IPS-11a (cell line): ENCODE measurements at regions not wholly inside any gene's neighbourhood (a gene's known extent, or its start where the extent isn't known, plus 50 kb on each side); places are given as distances from the start of the nearest gene placed in this dataset.
"Not testable (repeated sequence)": the region's sequence is repeated elsewhere in the genome, so short reads cannot be mapped to it uniquely, and the experiment has no call there.

Experiments
- H3K4me3 ChIP-seq: one replicate; pipeline ENCODE4 v1.5.1; 2013; ENCODE audit warnings: low read depth, low read length, control low read depth

DNA sequence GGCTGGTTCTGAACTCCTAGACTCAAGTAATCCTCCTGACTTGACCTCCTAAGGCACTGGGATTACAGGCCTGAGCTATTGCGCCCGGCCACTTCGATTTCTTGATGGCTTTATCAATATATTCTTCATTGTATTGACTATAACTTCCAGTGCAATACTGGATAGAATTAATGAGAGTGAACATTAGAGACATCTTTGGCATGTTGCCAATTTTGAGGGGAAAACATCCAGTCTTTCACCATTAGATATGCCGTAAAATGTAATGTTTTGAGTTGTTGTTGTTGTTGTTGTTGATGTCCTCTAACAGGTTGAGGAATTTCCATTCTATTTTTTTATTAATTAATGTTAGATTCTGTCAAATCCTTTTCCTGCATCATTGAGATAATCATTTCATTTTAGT lies 578.9 kb downstream of the ZWINT start:
- no peak overlapping the region for H3K4me3 ChIP-seq

- H3K4me3 ChIP-seq, result no peak overlapping the region
Observed at GRCh38 chr10:55766212-55766611, 594.8 kb downstream of the ZWINT start.

- no peak overlapping the region for H3K4me3 ChIP-seq
Observed at GRCh38 chr10:55750458-55750857, 610.6 kb downstream of the ZWINT start.

DNA sequence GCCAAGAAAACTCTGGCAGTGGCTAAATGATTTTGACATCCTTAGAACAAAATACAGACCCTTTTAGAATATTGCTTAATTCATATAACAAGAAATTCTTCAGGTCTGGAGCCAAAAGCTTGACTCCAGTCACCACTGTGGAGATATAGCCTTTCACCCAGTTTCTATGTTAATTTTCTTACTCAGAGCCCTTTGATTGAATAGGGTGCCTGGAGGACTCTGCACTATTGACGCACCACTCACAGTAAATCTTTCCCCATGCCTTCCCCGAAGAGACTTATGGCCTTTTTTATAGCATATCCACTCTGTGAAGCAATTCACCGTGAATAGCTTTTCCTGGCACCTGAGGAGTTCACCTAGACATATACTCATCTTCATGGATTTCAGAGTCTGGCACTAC lies 613.8 kb downstream of the ZWINT start:
- H3K4me3 ChIP-seq, result no peak overlapping the region

GRCh38 chr10:55746002-55746401 lies 615.1 kb downstream of the ZWINT start:
- H3K4me3 ChIP-seq, result no peak overlapping the region

DNA sequence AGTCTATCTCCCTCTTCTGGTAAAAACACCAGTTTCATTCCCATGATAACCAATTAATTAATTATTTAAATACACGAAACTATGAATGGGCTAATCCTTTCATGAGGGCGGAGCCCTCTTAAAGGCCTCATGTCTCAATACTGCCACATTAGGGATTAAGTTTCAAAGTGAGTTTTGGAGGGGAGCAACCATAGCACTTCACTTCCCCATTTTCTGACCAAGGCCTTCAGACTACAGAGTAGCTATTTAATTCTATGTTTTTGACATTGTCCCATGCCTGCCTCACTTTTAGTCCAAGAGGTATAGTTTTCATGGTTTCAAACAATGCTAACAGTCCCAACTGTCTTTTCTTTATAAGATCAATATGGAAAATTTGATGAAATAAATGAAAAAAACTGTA lies 618.6 kb downstream of the ZWINT start:
- no peak overlapping the region for H3K4me3 ChIP-seq

- H3K4me3 ChIP-seq, result not testable (repeated sequence)
Observed at GRCh38 chr10:55740767-55741166, 620.3 kb downstream of the ZWINT start.

GRCh38 chr10:55740110-55740509 lies 620.9 kb downstream of the ZWINT start:
- H3K4me3 ChIP-seq, result no peak overlapping the region

- H3K4me3 ChIP-seq, result no peak overlapping the region
Observed at GRCh38 chr10:55734112-55734511, 626.9 kb downstream of the ZWINT start.

DNA sequence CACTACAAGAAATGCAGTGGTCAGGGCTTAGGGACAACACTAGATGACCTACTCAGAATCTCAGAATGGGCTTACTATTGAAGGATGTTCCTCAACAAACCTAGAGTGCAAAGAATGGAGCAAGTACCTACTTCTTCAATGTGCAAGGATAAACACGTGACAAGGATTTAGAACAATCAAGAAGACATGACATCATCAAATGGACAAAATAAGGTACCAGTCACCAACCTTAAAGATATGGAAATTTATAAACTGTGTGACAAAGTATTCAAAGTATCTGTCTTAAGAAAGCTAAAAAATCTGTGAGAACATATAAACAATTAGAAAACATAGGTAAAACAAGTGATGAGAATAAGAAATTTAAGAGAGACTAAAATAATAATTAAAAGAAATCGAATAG lies 656.1 kb downstream of the ZWINT start:
- H3K4me3 ChIP-seq, result no peak overlapping the region

- no peak overlapping the region for H3K4me3 ChIP-seq
Observed at GRCh38 chr10:55668326-55668922, 692.6 kb downstream of the ZWINT start.

DNA sequence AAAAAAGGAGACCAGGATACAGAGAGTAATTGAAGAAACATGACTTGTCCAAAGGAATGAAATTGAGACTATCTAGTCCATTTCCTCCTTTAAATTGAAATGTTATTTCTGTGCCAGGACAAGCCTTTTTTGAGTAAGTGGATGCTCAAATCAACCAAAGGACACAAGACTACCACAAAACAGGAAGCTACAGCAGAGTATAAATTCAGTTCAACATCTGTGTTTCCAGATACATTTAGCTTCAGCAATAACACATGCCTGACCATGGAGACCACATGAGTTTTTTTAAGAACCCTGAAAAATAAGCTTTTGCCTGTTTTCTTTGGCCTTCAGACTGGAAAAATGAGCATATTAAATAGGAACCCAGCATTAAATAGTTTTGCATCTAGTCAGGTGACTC lies 707.5 kb downstream of the ZWINT start:
- no peak overlapping the region for H3K4me3 ChIP-seq

DNA sequence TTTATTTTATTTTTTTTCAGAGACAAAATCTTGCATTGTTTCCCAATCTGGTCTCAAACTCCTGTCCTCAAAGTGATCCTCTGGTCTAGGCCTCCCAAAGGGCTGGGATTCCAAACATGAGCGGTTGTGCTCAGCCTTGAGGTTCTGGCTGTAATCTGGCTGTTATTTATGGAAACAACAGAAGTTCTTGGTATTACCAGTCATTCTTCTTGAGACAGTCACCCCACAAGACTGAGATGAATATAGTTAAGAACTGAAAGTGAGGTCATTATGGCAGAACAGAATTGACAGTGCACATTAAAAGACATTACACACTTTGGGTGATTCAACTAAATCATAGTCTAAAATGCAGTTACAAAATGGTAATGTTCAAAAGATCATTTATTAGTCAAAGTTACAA lies 719.5 kb downstream of the ZWINT start:
- no peak overlapping the region for H3K4me3 ChIP-seq

- peak overlapping the region; percentile 73 for H3K4me3 ChIP-seq
Observed at GRCh38 chr10:55631071-55631654, 729.9 kb downstream of the ZWINT start.

DNA sequence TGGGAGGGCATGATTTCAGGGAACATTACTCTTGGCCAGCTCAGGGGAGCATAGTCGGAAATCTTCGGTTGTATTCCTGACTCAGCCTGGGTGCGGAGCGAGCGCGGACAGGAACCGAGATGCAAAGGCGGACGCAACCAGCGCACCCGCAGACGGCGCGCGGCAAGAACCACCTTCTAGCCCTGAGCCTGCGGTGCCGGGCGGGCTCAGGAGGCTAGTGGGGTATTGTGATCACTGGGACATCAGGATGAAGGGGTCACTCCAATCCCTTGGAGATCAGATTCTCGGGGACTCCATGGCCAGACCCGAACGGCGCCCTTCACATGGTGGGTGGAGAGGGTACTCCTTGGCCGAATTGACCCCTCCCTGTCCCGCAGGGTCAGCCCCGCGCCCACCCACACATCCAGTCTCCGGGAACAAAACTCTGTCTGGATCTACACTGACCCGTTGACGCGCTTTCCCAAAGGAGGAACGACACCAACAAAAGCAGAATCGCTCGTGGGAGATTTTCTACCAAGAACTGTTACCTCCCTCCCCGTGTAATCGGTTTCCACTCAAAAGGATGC lies 730.5 kb downstream of the ZWINT start:
- peak overlapping the region; percentile 73 for H3K4me3 ChIP-seq

DNA sequence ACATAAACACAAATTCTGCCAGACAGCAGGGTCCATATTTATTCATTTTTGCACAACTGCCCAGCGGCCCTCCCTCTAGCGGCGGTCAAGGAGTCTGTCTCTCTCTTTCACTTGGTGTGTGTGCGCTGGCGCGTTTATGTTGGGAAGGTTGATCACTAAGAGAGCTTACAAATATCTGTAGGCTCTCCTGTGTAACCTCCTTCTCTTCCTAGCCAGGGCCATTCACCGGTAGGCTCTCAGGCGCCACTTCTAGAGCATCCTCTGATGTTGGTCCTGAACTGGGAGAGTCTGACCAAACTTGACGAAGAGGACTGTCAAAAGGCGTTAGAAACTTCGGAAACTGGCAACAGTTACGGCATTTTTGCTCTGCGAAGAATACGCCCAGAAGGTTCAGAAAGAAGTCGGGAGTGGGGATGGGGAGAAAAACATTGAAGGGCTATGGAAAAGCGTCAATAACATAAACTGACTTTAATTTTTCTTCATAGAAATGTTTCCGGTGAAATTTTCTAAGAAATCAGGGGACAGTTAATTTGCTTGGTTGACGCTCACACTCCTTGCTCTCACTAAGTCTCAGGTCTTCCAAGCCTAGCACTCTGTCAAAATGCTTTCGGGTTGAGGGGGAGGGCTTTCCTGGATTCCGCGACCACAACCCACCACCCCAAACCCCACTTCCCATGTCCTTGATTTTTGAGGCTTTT lies 731.1 kb downstream of the ZWINT start:
- peak overlapping the region; percentile 73 for H3K4me3 ChIP-seq

DNA sequence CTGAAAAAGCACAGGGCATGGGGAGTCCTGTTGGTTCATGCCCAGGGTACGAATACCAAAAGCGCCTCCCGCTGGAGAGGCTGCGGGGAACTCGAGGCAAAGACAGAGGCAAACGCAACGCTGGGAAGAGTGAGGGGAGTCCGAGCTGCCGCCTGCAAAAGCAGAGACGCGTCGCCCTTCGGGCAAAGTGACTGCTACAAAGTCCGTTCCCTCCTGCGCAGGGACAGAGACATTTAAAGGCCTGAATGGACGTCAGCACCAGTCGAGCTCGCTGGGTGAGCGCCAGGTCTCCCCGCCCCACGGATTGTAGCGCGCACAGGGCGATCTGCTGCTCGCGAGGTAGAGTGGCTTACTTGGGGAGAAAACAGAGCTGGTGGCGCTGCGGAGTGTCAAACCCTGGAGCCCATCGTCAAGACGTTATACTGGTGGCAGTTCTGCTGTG lies 732.8 kb downstream of the ZWINT start:
- peak overlapping the region; percentile 45 for H3K4me3 ChIP-seq

DNA sequence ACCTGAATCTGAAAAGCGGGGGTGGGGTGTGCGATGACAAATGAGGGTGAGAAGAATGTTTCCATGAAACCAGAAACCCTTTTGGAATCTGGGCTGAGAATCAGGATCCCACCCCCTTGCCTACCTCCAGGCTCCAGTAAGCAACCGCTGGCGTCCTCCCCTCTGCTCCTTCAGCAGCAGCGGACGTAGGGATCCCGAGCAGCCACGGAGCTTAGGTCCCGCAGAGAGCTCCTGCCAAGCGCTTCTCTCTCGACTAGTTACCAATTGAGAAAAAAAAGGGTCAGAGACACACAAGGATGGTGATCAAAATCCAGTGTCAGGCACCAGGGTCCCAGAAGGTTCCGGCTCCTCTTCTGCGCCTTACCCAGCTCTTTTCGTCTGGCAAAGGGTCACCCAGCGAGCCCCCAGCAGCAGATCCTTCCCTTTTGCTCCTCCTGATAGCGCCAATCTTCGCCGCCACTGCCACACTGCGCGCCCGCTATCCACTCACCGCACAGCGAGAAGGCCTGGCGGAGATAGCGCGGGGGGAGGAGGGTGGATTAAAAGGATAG lies 733.5 kb downstream of the ZWINT start:
- H3K4me3 ChIP-seq, result peak overlapping the region; percentile 45

GRCh38 chr10:55601690-55602478 lies 759.2 kb downstream of the ZWINT start:
- peak overlapping the region; percentile 56 for H3K4me3 ChIP-seq

DNA sequence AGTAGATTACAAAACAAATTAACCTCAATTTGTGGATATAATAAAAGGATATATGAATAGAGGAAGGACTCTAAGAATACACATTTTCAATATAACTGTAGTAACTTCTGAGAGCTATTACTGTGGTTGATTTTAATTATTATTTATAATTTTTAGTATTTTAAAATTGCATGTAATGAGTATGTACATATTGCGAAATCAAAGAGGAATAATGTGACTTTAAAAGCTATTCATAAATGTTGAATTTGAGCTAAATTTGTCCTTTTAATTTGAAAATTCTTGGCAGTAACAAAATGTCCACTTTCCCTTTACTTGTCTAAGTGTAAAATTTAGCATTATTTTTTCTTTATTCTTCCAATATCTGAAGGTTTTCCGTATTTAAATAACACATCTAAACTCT lies 750.6 kb upstream of the PCDH15 start:
- no peak overlapping the region for H3K4me3 ChIP-seq

GRCh38 chr10:55550236-55550635 lies 749.2 kb upstream of the PCDH15 start:
- H3K4me3 ChIP-seq, result no peak overlapping the region
